Endothelial cell of umbilical vein (primary cell): ENCODE measurements at regions not wholly inside any gene's neighbourhood (a gene's known extent, or its start where the extent isn't known, plus 50 kb on each side); places are given as distances from the start of the nearest gene placed in this dataset.

Experiments used
- BruUV-seq: library from RNA; stranded (reverse); fragments of 400-500 nt; replicated peaks from 2 replicates; lab custom pipeline; 2021; lab: Mats Ljungman, UMichigan
- CTCF ChIA-PET: fragments of 300-600, 350-600 bp; sonication (Branson Sonifier 250); formaldehyde crosslinking; loops from one replicate; lab custom pipeline; 2021; ENCODE audit warnings: antibody characterized with exemption, inconsistent platforms; lab: Charles Lee
- POLR2A ChIA-PET: fragments of 300-600, 350-600 bp; sonication (Branson Sonifier 250); formaldehyde crosslinking; loops from one replicate; lab custom pipeline; 2021; ENCODE audit warnings: antibody characterized with exemption, inconsistent platforms; lab: Charles Lee
- DNase-seq: peaks from one replicate; pipeline ENCODE4 v3.0.0-alpha.2; 2011; ENCODE audit warnings: low read depth, low spot score
- FAIRE-seq: peaks from 2 replicates; lab custom pipeline; 2011; peaks lifted over from hg19 to GRCh38; lab: Jason Lieb, UNC
- H2AFZ ChIP-seq: 2 replicates; pipeline ENCODE4 v1.6.0; 2012; ENCODE audit warnings: low read depth, low read length, control low read depth, inconsistent platforms
- H3K27ac ChIP-seq: 2 replicates; pipeline ENCODE4 v1.5.1; 2011; ENCODE audit warnings: low read depth, mild to moderate bottlenecking, control low read depth, low read length, moderate library complexity; ENCODE audit not compliant: insufficient read depth
- H3K27me3 ChIP-seq, 2 experiments: 2 replicates each; pipeline versions ENCODE4 v1.6.0 to v1.6.1; 2011; ENCODE audit warnings: low read length in 2 of 2, mixed read lengths in 1 of 2; ENCODE audit not compliant: control insufficient read depth in 2 of 2, insufficient read depth in 2 of 2
- H3K36me3 ChIP-seq, 2 experiments: 2 replicates in 1 of 2; 3 replicates in 1 of 2; pipeline ENCODE4 v1.5.1; 2011; ENCODE audit warnings: low read length in 2 of 2, mild to moderate bottlenecking in 1 of 2, moderate library complexity in 1 of 2; ENCODE audit not compliant: control insufficient read depth in 2 of 2, insufficient read depth in 2 of 2; ENCODE audit errors: extremely low read depth in 1 of 2
- H3K4me1 ChIP-seq: 3 replicates; pipeline ENCODE4 v1.5.1; 2011; ENCODE audit warnings: mild to moderate bottlenecking, low read length; ENCODE audit not compliant: control insufficient read depth, insufficient read depth; ENCODE audit errors: extremely low read depth
- H3K4me2 ChIP-seq: 2 replicates; pipeline ENCODE4 v1.6.1; 2011; ENCODE audit warnings: low read length, control low read depth, mixed read lengths; ENCODE audit not compliant: insufficient read depth
- H3K4me3 ChIP-seq, 3 experiments: fragments of 200-600 bp in 1 of 3; sonication (generic), shearing (Covaris generic) in 1 of 3; replicated peaks in 1 of 3; 2 replicates each; pipeline ENCODE4 v1.5.1; 2011 to 2016; ENCODE audit warnings: control low read depth in 3 of 3, low read length in 3 of 3, mild to moderate bottlenecking in 2 of 3, inconsistent platforms in 1 of 3, low read depth in 1 of 3, moderate library complexity in 1 of 3; ENCODE audit not compliant: insufficient read depth in 1 of 3
- H3K79me2 ChIP-seq: 2 replicates; pipeline ENCODE4 v1.6.0; 2012; ENCODE audit warnings: low read length, inconsistent platforms; ENCODE audit not compliant: control insufficient read depth, insufficient read depth
- H3K9ac ChIP-seq: replicated peaks from 2 replicates; pipeline ENCODE3; 2011; ENCODE audit warnings: low read length, control low read depth; ENCODE audit not compliant: insufficient read depth; ENCODE audit errors: extremely low read depth
- H3K9me1 ChIP-seq: replicated peaks from 3 replicates; pipeline ENCODE4 v1.6.0; 2011; ENCODE audit warnings: mild to moderate bottlenecking, low read length; ENCODE audit not compliant: control insufficient read depth, insufficient read depth; ENCODE audit errors: extremely low read depth
- H3K9me3 ChIP-seq: replicated peaks from 2 replicates; pipeline ENCODE4 v1.5.1; 2012; ENCODE audit warnings: low read length, inconsistent platforms; ENCODE audit not compliant: control insufficient read depth, insufficient read depth
- H4K20me1 ChIP-seq: replicated peaks from 2 replicates; pipeline ENCODE3; 2011; ENCODE audit warnings: mild to moderate bottlenecking, low read length; ENCODE audit not compliant: control insufficient read depth, insufficient read depth; ENCODE audit errors: extremely low read depth
- CTCF ChIP-seq, 2 donors: IDR thresholded peaks; 1 replicate in 1 of 2; 2 replicates in 1 of 2; pipeline ENCODE4 v1.5.1; 2011; ENCODE audit warnings: low read length in 2 of 2, mild to moderate bottlenecking in 2 of 2, moderate library complexity in 2 of 2, control low read depth in 1 of 2, inconsistent platforms in 1 of 2, low read depth in 1 of 2; ENCODE audit not compliant: insufficient read depth in 1 of 2; ENCODE audit errors: extremely low read depth in 1 of 2
- EZH2 ChIP-seq: IDR thresholded peaks from 2 replicates; pipeline ENCODE4 v1.6.1; 2012; ENCODE audit warnings: borderline replicate concordance, low read depth, mild to moderate bottlenecking, moderate library complexity, low read length, inconsistent platforms; ENCODE audit not compliant: severe bottlenecking
- FOS ChIP-seq: IDR thresholded peaks from 2 replicates; pipeline ENCODE4 v1.6.1; 2011; ENCODE audit warnings: mild to moderate bottlenecking, low read length, moderate library complexity, borderline replicate concordance; ENCODE audit not compliant: insufficient read depth
- GATA2 ChIP-seq: IDR thresholded peaks from 2 replicates; pipeline ENCODE4 v1.7.0; 2011; ENCODE audit warnings: low read depth, mild to moderate bottlenecking, moderate library complexity, mixed read lengths, low read length; ENCODE audit not compliant: insufficient read length, insufficient read depth
- JUN ChIP-seq: IDR thresholded peaks from 2 replicates; pipeline ENCODE4 v1.6.1; 2011; ENCODE audit warnings: borderline replicate concordance, low read depth; ENCODE audit not compliant: insufficient read length, insufficient read depth
- MAX ChIP-seq: IDR thresholded peaks from 2 replicates; pipeline ENCODE4 v1.6.1; 2011; ENCODE audit not compliant: insufficient read depth, insufficient read length
- MYC ChIP-seq: IDR thresholded peaks from one replicate; pipeline ENCODE4 v1.6.1; 2011; ENCODE audit warnings: mild to moderate bottlenecking, low read depth, low read length
- POLR2A ChIP-seq: IDR thresholded peaks from 2 replicates; pipeline ENCODE4 v1.6.1; 2012; ENCODE audit warnings: low read depth, mild to moderate bottlenecking, control low read depth, low read length
- POLR2AphosphoS5 ChIP-seq: IDR thresholded peaks from 2 replicates; pipeline ENCODE4 v1.6.1; 2012; ENCODE audit warnings: low read depth, mild to moderate bottlenecking, control low read depth, low read length, moderate library complexity; ENCODE audit not compliant: insufficient read depth
- dilution Hi-C: fragments of 300-500 bp; cut with MboI; formaldehyde crosslinking; loops from one replicate; pipeline ENCODE4 v1.15.0; 2019; ENCODE audit warnings: low sequenced_read_pairs; ENCODE audit not compliant: extremely low pct_ligation_motif_present
- intact Hi-C: fragments of 100-400 bp; cut with micrococcal nuclease; formaldehyde crosslinking; loops from one replicate; pipeline ENCODE4 v1.10.0; 2022

- no peaks in the 10 kb centered on the region for H4K20me1 ChIP-seq
- ChIA-PET CTCF (interaction anchor here (0.9 kb wide), 1 partner anchor 11 kb away, joined by 3 read pairs; no protein-coding TSS in a partner anchor), POLR2A (no interaction called here)
- no peak overlapping the region for H3K4me3 ChIP-seq
- H3K27ac ChIP-seq: peak overlapping the region; percentile 38
- dilution Hi-C loops (no loop called here), intact Hi-C loops (loop anchor here (1.0 to 10.0 kb wide), 2 partner anchors 9 to 868 kb away; no protein-coding TSS in a partner anchor)
- H3K36me3 ChIP-seq: no peaks in the 10 kb centered on the region
- H3K27me3 ChIP-seq: no peaks in the 10 kb centered on the region
- peaks cover 11% of the 10 kb centered on the region for H3K4me1 ChIP-seq
- no TSS peak for BruUV-seq
- DNase-seq (peak; percentile 55), FAIRE-seq (no peak)
- H3K79me2 ChIP-seq: no peaks in the 10 kb centered on the region
- TF ChIP-seq CTCF (IDR thresholded peaks at IDR 0.05; ENCODE audit: extremely low read depth in 1 of 2, insufficient read depth in 1 of 2, low read depth in 1 of 2, low read length in 2 of 2): no peak
- no peak for TF ChIP-seq EZH2
- TF ChIP-seq POLR2A: no peak
- TF ChIP-seq POLR2AphosphoS5: no peak
- no peak for TF ChIP-seq MYC
- no peak for TF ChIP-seq MAX
- peak; percentile 59 for TF ChIP-seq JUN
- TF ChIP-seq FOS: peak; percentile 10
- no peak for TF ChIP-seq GATA2
- H3K9me1 ChIP-seq: peaks cover 3% of the 10 kb centered on the region
- no peak overlapping the region for H3K9ac ChIP-seq
- no peaks in the 10 kb centered on the region for H3K9me3 ChIP-seq
- no peak overlapping the region for H2AFZ ChIP-seq
- peak overlapping the region; percentile 24 for H3K4me2 ChIP-seq
Measured at GRCh38 chr13:104327211-104327610, 1261.0 kb upstream of the SLC10A2 start.
